ENCODE measurements at regions not wholly inside any gene's neighbourhood (a gene's known extent, or its start where the extent isn't known, plus 50 kb on each side); places are given as distances from the start of the nearest gene placed in this dataset.
A peak's percentile ranks its signal among the peaks of the same experiment; 100 is the strongest.

DNA sequence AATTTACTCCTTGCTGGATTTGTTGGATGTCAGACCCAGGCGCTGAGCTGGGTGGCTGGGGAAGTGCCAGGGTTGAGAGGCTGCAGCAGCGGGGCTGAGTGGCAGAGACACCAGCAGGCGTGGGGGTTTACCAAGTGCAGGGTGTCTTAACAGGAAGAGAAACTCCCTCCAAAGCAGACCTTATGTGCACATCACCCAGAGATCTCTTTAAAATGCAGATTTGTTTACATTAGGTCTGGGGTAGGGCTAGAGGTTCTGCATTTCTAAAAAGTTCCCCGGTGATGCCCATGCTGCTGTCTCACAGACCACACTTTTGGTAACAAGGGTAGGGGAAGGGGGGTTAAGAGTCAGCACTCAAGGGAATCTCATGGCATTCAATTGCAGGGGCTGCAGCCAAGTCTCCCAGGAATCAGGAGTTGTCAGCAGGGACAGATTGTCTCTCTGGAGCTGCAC, 80.7 kb upstream of the OLFM4 start:
- no peak overlapping the region for H3K27ac ChIP-seq (ENCODE audit: low read length)
- H3K36me3 ChIP-seq (ENCODE audit: insufficient read depth, low read depth, low read length) = no peaks in the 10 kb centered on the region
- 0 out of 2 replicates have a peak, but pooled peaks cover 1% of the 10 kb centered on the region for H3K27me3 ChIP-seq (ENCODE audit: insufficient read depth, low read length)
- H3K9me3 ChIP-seq (ENCODE audit: insufficient read depth, low read depth, low read length) = no peaks in the 10 kb centered on the region
- H3K9ac ChIP-seq (ENCODE audit: low read depth, low read length) = peak overlapping the region; percentile 19; the same call in 1 of the 2 replicates
- H3K4me3 ChIP-seq (ENCODE audit: low read length) = no peak overlapping the region
- H3K4me1 ChIP-seq (ENCODE audit: insufficient read depth, low read length) = peaks cover 22% of the 10 kb centered on the region

DNA sequence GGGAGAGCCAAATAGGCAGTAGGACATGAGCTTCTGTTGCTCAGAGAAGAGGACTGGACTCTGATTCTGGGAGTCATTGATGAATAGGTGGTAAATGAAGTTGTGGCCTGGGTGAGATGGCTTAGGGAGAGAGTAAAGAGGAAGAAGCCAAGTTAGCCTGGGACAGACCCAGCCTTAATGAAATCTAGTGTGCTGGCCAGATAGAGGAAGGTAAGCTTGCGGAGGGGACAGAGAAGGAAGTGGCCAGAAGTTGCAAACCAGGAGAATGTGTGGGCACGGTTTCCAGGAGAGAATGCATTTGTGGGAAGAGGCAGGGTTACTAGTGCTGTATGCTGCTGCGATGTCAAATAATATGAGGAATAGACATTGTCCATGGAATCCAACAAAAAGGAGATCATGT, 83.3 kb upstream of the OLFM4 start:
- no peak overlapping the region for H3K27ac ChIP-seq (ENCODE audit: low read length)
- no peaks in the 10 kb centered on the region for H3K36me3 ChIP-seq (ENCODE audit: insufficient read depth, low read depth, low read length)
- no peaks in the 10 kb centered on the region for H3K9me3 ChIP-seq (ENCODE audit: insufficient read depth, low read depth, low read length)
- H3K9ac ChIP-seq (ENCODE audit: low read depth, low read length) = no peak overlapping the region
- H3K4me3 ChIP-seq (ENCODE audit: low read length) = no peak overlapping the region
- peaks cover 11% of the 10 kb centered on the region for H3K4me1 ChIP-seq (ENCODE audit: insufficient read depth, low read length)
- no peaks in the 10 kb centered on the region for H3K27me3 ChIP-seq (ENCODE audit: insufficient read depth, low read length)

DNA sequence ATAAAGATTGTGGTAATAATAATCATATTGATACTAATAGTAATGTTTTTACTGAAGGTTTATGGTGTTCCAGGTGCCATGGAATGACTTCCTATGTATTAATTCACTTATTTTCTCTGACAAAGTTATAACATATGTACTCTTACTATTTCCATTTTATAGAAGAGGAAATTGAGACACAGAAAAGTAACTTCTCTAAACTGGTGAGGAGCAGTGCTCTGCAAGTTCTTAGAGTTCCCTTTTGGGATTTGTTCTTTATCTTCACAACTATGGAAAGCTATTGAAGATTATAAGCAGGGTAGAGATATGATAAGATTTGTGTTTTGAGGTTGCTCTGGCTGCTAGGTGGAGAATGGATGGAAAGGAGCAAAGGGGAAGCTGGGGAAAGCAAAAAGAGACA, 83.9 kb upstream of the OLFM4 start:
- no peaks in the 10 kb centered on the region for H3K9me3 ChIP-seq (ENCODE audit: insufficient read depth, low read depth, low read length)
- H3K27ac ChIP-seq (ENCODE audit: low read length) = no peak overlapping the region
- H3K9ac ChIP-seq (ENCODE audit: low read depth, low read length) = no peak overlapping the region
- H3K4me1 ChIP-seq (ENCODE audit: insufficient read depth, low read length) = peaks cover 9% of the 10 kb centered on the region
- no peaks in the 10 kb centered on the region for H3K27me3 ChIP-seq (ENCODE audit: insufficient read depth, low read length)
- no peak overlapping the region for H3K4me3 ChIP-seq (ENCODE audit: low read length)
- no peaks in the 10 kb centered on the region for H3K36me3 ChIP-seq (ENCODE audit: insufficient read depth, low read depth, low read length)

DNA sequence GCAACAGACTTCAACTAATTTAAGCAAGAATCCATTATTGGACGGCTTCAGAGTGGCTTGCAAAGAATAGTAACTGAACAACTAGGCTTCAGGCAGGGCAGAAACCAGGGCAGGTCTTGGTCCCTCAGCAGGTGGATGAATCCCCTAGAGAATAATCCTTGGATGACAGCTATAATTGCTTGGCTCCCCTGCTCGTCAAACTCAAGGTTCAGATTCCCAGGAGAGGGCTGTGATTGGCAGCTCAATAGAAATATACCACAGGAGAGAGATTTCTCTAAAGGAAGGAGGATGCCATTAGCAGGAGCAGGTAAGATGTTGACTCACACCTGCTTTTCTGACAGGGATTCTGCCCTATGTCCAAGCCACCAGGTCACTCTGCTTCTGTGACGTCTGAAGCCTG, 89.6 kb upstream of the PCDH8 start:
- Histone ChIP-seq H3K9ac (ENCODE audit: low read depth, low read length) (no peak overlapping the region), H3K9me3 (ENCODE audit: insufficient read depth, low read depth, low read length) (no peaks in the 10 kb centered on the region), H3K4me3 (ENCODE audit: low read length) (no peak overlapping the region), H3K36me3 (ENCODE audit: insufficient read depth, low read depth, low read length) (no peaks in the 10 kb centered on the region), H3K4me1 (ENCODE audit: insufficient read depth, low read length) (peaks cover 11% of the 10 kb centered on the region), H3K27ac (ENCODE audit: low read length) (no peak overlapping the region), H3K27me3 (ENCODE audit: insufficient read depth, low read length) (no peaks in the 10 kb centered on the region)

DNA sequence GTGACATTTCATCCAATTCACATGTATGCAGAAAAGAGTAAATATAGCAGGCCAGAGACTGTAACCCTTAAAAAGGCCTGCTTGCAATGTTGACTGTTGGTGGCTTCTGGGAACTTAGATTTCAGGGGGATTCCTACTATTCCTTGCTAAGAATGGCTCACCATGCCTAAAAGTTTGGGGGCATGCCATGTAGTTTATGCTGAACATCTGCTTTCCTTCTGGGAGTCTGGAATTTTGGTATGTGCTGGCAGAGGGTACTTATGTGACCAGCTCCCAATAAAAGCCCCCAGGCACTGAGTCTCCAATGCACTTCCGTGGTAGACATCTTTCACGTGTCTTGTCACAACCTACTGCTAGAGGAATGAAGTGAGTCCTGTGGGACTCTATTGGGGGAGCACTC, 88.4 kb upstream of the PCDH8 start:
- Histone ChIP-seq H3K27ac (ENCODE audit: low read length) (no peak overlapping the region), H3K9me3 (ENCODE audit: insufficient read depth, low read depth, low read length) (no peaks in the 10 kb centered on the region), H3K36me3 (ENCODE audit: insufficient read depth, low read depth, low read length) (no peaks in the 10 kb centered on the region), H3K27me3 (ENCODE audit: insufficient read depth, low read length) (no peaks in the 10 kb centered on the region), H3K4me1 (ENCODE audit: insufficient read depth, low read length) (peaks cover 11% of the 10 kb centered on the region), H3K4me3 (ENCODE audit: low read length) (no peak overlapping the region), H3K9ac (ENCODE audit: low read depth, low read length) (no peak overlapping the region)

DNA sequence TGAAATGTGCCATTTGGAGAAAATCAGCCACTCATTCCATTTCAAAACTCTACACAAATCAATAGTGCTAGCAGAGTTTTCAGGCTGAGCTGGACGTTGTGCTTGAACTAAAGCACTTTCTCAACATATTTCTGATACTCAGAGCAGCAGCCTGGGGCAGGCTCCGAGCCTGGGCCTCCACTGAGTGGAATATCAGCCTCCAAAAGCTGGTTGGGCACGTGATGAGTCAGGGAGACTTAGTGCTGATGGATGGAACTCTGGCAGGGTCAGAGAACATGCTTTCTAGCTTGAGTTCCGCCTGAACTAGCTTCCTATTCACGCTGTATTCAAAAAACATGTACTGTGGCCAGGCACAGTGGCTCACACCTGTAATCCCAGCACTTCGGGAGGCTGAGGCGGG, 85.8 kb upstream of the PCDH8 start:
- Histone ChIP-seq H3K27me3 (ENCODE audit: insufficient read depth, low read length) (no peaks in the 10 kb centered on the region), H3K27ac (ENCODE audit: low read length) (no peak overlapping the region), H3K9ac (ENCODE audit: low read depth, low read length) (no peak overlapping the region), H3K36me3 (ENCODE audit: insufficient read depth, low read depth, low read length) (no peaks in the 10 kb centered on the region), H3K4me1 (ENCODE audit: insufficient read depth, low read length) (peaks cover 19% of the 10 kb centered on the region), H3K4me3 (ENCODE audit: low read length) (no peak overlapping the region), H3K9me3 (ENCODE audit: insufficient read depth, low read depth, low read length) (no peaks in the 10 kb centered on the region)

DNA sequence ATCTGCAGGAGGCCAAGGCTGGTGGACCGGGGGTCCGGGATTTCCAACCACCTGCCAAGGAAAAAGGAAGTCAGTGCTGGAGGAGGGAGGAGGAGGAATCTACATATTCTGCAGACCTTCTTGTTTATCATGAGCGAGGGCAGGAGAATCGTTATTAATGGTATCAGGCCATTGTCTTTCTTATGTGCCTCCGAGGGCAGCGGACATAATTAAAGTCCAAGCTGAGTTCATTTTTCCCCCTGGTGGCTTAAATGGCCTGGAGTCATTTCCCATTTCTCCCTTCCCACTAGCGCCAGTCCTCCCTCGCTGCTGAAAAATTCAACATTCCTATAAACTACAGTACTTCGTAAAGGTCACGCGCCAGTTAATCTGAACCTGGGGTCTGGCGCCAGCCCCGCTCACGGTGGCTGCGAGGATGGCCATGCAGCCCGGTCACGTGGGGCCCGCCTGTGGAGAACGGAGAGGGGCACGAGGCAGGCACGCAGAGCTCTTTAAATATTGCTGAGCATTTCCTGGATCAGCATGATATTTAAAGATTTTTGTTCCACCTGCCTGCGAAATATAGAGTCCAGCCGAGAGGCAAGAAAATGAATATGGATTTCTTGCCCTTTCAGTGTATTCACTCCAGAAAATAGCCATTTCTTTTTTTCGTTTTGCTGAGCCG, 85.2 kb upstream of the PCDH8 start:
- H3K27ac ChIP-seq (ENCODE audit: low read length) = no peak overlapping the region
- peaks cover 19% of the 10 kb centered on the region for H3K4me1 ChIP-seq (ENCODE audit: insufficient read depth, low read length)
- H3K4me3 ChIP-seq (ENCODE audit: low read length) = no peak overlapping the region
- H3K36me3 ChIP-seq (ENCODE audit: insufficient read depth, low read depth, low read length) = no peaks in the 10 kb centered on the region
- no peak overlapping the region for H3K9ac ChIP-seq (ENCODE audit: low read depth, low read length)
- no peaks in the 10 kb centered on the region for H3K9me3 ChIP-seq (ENCODE audit: insufficient read depth, low read depth, low read length)
- peaks cover under 1% of the 10 kb centered on the region; the same call in 1 of the 2 replicates for H3K27me3 ChIP-seq (ENCODE audit: insufficient read depth, low read length)

DNA sequence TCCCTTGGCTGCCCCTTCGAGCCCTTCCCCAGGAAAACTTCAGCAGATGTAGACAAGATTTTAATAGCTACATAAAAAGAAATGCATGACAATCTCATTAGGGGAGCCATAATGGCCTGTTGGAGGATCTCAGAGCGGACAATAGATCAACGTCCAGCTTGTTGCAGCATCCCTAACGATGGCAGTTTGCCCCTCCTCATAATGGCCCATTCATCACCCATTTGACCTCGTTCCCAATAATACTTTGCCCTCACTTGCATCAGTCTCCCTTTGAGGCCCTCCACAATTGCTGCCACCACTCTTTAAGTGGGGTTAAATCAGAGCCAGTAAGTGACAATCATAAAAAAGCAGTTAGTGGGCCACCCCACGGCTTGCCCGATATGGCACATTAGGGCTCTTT, 84.7 kb upstream of the PCDH8 start:
- no peak overlapping the region for H3K9ac ChIP-seq (ENCODE audit: low read depth, low read length)
- no peak overlapping the region for H3K27ac ChIP-seq (ENCODE audit: low read length)
- peaks cover 5% of the 10 kb centered on the region; the same call in 1 of the 2 replicates for H3K27me3 ChIP-seq (ENCODE audit: insufficient read depth, low read length)
- no peak overlapping the region for H3K4me3 ChIP-seq (ENCODE audit: low read length)
- no peaks in the 10 kb centered on the region for H3K36me3 ChIP-seq (ENCODE audit: insufficient read depth, low read depth, low read length)
- H3K4me1 ChIP-seq (ENCODE audit: insufficient read depth, low read length) = peaks cover 19% of the 10 kb centered on the region
- H3K9me3 ChIP-seq (ENCODE audit: insufficient read depth, low read depth, low read length) = no peaks in the 10 kb centered on the region

DNA sequence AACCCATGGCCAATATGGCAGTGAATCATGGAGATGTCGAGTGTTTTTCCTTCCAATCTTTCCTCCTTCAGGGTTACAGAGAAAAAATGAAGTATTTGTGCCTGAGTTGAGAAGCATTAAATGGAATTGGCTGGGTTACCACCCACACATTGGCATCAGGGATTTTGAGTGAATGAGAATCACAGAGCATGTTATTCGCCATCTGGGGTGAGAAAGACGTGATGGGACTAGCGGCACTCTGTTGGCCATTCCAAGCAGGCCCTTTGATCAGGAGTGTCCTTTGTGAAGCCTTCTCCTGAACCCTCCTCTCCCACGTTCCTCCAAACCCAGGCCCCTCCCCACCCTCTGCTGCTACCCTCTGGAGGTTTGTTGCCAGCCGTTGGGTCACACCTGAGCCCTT, 84.2 kb upstream of the PCDH8 start:
- no peak overlapping the region for H3K4me3 ChIP-seq (ENCODE audit: low read length)
- peaks cover 19% of the 10 kb centered on the region for H3K4me1 ChIP-seq (ENCODE audit: insufficient read depth, low read length)
- no peaks in the 10 kb centered on the region for H3K36me3 ChIP-seq (ENCODE audit: insufficient read depth, low read depth, low read length)
- H3K27me3 ChIP-seq (ENCODE audit: insufficient read depth, low read length) = peaks cover 5% of the 10 kb centered on the region; the same call in 1 of the 2 replicates
- no peak overlapping the region for H3K9ac ChIP-seq (ENCODE audit: low read depth, low read length)
- no peaks in the 10 kb centered on the region for H3K9me3 ChIP-seq (ENCODE audit: insufficient read depth, low read depth, low read length)
- no peak overlapping the region for H3K27ac ChIP-seq (ENCODE audit: low read length)

DNA sequence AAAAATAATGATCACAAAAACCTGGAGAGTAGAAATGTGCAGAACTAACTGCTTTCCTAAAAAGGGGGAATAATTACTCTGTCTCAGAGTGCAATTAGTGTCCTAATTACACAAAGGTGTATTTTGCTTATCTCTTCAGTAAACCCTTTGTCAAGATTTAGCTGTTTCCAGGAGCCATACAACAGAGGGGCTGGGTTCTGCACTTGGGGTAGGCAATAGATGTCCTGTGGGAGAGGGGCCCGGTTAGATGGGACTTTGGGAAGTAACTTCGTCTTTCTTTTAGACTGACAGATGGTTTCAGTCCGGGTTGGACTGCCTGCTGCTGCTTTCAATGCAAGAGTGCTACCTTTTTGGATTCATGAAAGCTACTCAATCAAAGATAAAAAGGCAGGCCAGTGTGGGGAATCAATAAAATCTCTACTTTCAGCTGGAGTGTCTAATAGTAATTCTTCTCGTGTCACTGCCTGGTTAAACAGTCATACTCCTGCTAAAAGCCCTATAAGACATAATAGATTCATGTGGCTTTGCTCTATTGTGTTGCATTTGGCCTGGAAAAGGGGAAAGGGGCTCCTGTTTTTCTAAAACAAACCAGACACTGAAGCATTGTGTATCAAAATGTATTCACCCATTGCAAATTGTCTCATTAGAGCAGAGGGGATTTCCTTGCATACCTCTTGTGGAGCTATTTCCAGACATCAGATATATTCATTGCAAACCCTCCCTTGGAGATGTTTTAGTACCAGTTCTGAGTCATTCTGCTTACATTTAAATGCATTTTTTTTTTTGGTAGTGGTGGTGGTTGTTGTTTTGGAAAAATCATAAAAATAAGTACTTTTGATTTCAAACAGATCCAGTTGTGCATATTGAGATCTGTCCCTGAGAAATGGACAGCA, 83.3 kb upstream of the PCDH8 start:
- no peaks in the 10 kb centered on the region for H3K9me3 ChIP-seq (ENCODE audit: insufficient read depth, low read depth, low read length)
- H3K36me3 ChIP-seq (ENCODE audit: insufficient read depth, low read depth, low read length) = no peaks in the 10 kb centered on the region
- H3K27ac ChIP-seq (ENCODE audit: low read length) = no peak overlapping the region
- no peak overlapping the region for H3K9ac ChIP-seq (ENCODE audit: low read depth, low read length)
- H3K27me3 ChIP-seq (ENCODE audit: insufficient read depth, low read length) = peaks cover 5% of the 10 kb centered on the region; the same call in 1 of the 2 replicates
- H3K4me3 ChIP-seq (ENCODE audit: low read length) = no peak overlapping the region
- peaks cover 19% of the 10 kb centered on the region for H3K4me1 ChIP-seq (ENCODE audit: insufficient read depth, low read length)

DNA sequence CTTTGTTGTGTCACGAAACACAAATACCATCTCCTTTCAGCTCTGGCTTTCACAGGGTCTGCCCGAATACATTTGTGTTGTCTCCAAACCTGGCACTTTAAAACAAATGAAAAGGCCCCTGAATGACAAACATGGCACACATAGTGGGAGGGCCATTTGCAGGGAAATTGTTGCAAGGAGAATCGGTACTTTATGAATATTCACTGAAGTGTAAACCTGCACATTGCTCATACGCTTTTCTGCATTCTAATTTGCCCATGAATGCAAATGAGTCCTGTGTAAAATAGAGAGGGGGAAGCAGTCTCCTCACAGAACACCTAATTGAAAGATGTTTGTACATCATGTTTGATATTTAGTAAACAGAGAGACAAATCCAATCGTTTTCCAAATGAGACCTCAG, 82.7 kb upstream of the PCDH8 start:
- H3K9me3 ChIP-seq (ENCODE audit: insufficient read depth, low read depth, low read length) = no peaks in the 10 kb centered on the region
- peaks cover 15% of the 10 kb centered on the region for H3K4me1 ChIP-seq (ENCODE audit: insufficient read depth, low read length)
- no peak overlapping the region for H3K27ac ChIP-seq (ENCODE audit: low read length)
- no peaks in the 10 kb centered on the region for H3K36me3 ChIP-seq (ENCODE audit: insufficient read depth, low read depth, low read length)
- no peak overlapping the region for H3K9ac ChIP-seq (ENCODE audit: low read depth, low read length)
- peaks cover 5% of the 10 kb centered on the region; the same call in 1 of the 2 replicates for H3K27me3 ChIP-seq (ENCODE audit: insufficient read depth, low read length)
- no peak overlapping the region for H3K4me3 ChIP-seq (ENCODE audit: low read length)

DNA sequence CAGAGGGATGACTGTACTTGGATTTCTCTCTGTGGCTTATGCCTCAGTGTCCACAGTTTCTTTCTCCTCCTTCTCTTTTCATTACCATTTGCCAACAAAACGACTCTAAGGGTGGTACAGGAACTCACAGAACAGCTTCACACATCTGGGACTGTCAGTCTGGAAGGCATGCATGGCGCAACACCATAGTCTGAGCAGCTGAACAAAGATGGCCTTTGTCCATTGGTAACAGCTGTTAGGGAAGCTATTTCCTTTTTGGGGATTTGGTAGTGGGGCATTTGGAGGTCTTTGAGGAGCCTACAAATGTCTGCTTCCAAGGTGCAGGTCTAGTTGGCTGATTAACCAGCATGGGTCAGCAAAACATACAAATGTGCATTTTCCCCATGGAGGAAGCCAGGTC, 81.4 kb upstream of the PCDH8 start:
- H3K9me3 ChIP-seq (ENCODE audit: insufficient read depth, low read depth, low read length) = no peaks in the 10 kb centered on the region
- H3K36me3 ChIP-seq (ENCODE audit: insufficient read depth, low read depth, low read length) = no peaks in the 10 kb centered on the region
- H3K27ac ChIP-seq (ENCODE audit: low read length) = no peak overlapping the region
- no peak overlapping the region for H3K4me3 ChIP-seq (ENCODE audit: low read length)
- H3K4me1 ChIP-seq (ENCODE audit: insufficient read depth, low read length) = peaks cover 8% of the 10 kb centered on the region; the same call in 1 of the 2 replicates
- H3K9ac ChIP-seq (ENCODE audit: low read depth, low read length) = no peak overlapping the region
- peaks cover 5% of the 10 kb centered on the region; the same call in 1 of the 2 replicates for H3K27me3 ChIP-seq (ENCODE audit: insufficient read depth, low read length)

All from iPS-20b (cell line).